Esophagus muscularis mucosa (tissue), 3 donors: ENCODE measurements at regions not wholly inside any gene's neighbourhood (a gene's known extent, or its start where the extent isn't known, plus 50 kb on each side); places are given as distances from the start of the nearest gene placed in this dataset.

Experiments used
- CTCF ChIP-seq, 3 experiments: fragments of 200-600 bp in 2 of 3; fragments of 450-650 bp in 1 of 3; sonication (generic) in 2 of 3; IDR thresholded peaks; one replicate each; pipeline ENCODE4 v1.5.1; 2017 to 2019; ENCODE audit warnings: antibody characterized with exemption in 3 of 3, mild to moderate bottlenecking in 2 of 3, moderate library complexity in 1 of 3
- POLR2A ChIP-seq: fragments of 450-650 bp; IDR thresholded peaks from one replicate; pipeline ENCODE4 v1.6.1; 2017; ENCODE audit warnings: antibody characterized with exemption, moderate library complexity, mild to moderate bottlenecking, low read depth

- TF ChIP-seq POLR2A (no peak), CTCF (IDR thresholded peaks at IDR 0.05) (no peak)
These were observed 168.7 kb upstream of the GNAI1 start for GRCh38 chr7:79965946-79966345.
